Neutrophil (primary cell): ENCODE measurements at regions not wholly inside any gene's neighbourhood (a gene's known extent, or its start where the extent isn't known, plus 50 kb on each side); places are given as distances from the start of the nearest gene placed in this dataset.

Experiments
- H3K27ac ChIP-seq: fragments of 200-600 bp; sonication (generic); 2 replicates; pipeline ENCODE4 v1.5.1; 2016; ENCODE audit warnings: mild to moderate bottlenecking, moderate library complexity
- H3K27me3 ChIP-seq: fragments of 200-600 bp; sonication (generic); 2 replicates; pipeline ENCODE4 v1.6.0; 2016; ENCODE audit warnings: mild to moderate bottlenecking
- H3K36me3 ChIP-seq: fragments of 200-600 bp; sonication (generic); 2 replicates; pipeline ENCODE4 v1.5.1; 2017
- H3K4me1 ChIP-seq, 2 experiments: fragments of 200-600 bp in 1 of 2; sonication (generic) in 1 of 2; 1 replicate in 1 of 2; 2 replicates in 1 of 2; pipeline versions ENCODE4 v1.5.1 to v1.6.1; 2013 to 2016; ENCODE audit warnings: low read depth in 1 of 2, low read length in 1 of 2, mild to moderate bottlenecking in 1 of 2, moderate library complexity in 1 of 2; ENCODE audit not compliant: control insufficient read depth in 1 of 2, insufficient read depth in 1 of 2
- H3K4me3 ChIP-seq, 2 experiments: fragments of 200-600 bp in 1 of 2; sonication (generic) in 1 of 2; 1 replicate in 1 of 2; 2 replicates in 1 of 2; pipeline ENCODE4 v1.5.1; 2013 to 2016; ENCODE audit warnings: low read depth in 1 of 2, low read length in 1 of 2, mild to moderate bottlenecking in 1 of 2, moderate library complexity in 1 of 2
- H3K9me3 ChIP-seq: fragments of 200-600 bp; sonication (generic); 2 replicates; pipeline ENCODE4 v1.5.1; 2016
- CTCF ChIP-seq: fragments of 200-600 bp; sonication (generic); IDR thresholded peaks from 2 replicates; pipeline ENCODE4 v1.5.1; 2016; ENCODE audit warnings: antibody characterized with exemption

GRCh38 chr2:236814593-236814992, 245.0 kb downstream of the ACKR3 start:
- Histone ChIP-seq H3K9me3 (no peaks in the 10 kb centered on the region), H3K27me3 (peaks cover 26% of the 10 kb centered on the region), H3K4me1 (no peaks in the 10 kb centered on the region), H3K4me3 (no peak overlapping the region), H3K36me3 (no peaks in the 10 kb centered on the region), H3K27ac (no peak overlapping the region)
- TF ChIP-seq CTCF = no peak

- Histone ChIP-seq H3K4me1 (no peaks in the 10 kb centered on the region), H3K9me3 (no peaks in the 10 kb centered on the region), H3K27me3 (peaks cover 32% of the 10 kb centered on the region), H3K4me3 (no peak overlapping the region), H3K27ac (no peak overlapping the region), H3K36me3 (no peaks in the 10 kb centered on the region)
- no peak for TF ChIP-seq CTCF
Measured at GRCh38 chr2:236815746-236816145, 246.1 kb downstream of the ACKR3 start.

- Histone ChIP-seq H3K27me3 (peaks cover 32% of the 10 kb centered on the region), H3K4me3 (no peak overlapping the region), H3K27ac (no peak overlapping the region), H3K9me3 (no peaks in the 10 kb centered on the region), H3K4me1 (no peaks in the 10 kb centered on the region), H3K36me3 (no peaks in the 10 kb centered on the region)
- TF ChIP-seq CTCF = no peak
Measured at GRCh38 chr2:236816197-236817170, 246.9 kb downstream of the ACKR3 start.

GRCh38 chr2:236818281-236819045, 248.8 kb downstream of the ACKR3 start:
- Histone ChIP-seq H3K4me1 (no peaks in the 10 kb centered on the region), H3K36me3 (no peaks in the 10 kb centered on the region), H3K9me3 (no peaks in the 10 kb centered on the region), H3K27me3 (peaks cover 26% of the 10 kb centered on the region), H3K27ac (no peak overlapping the region), H3K4me3 (no peak overlapping the region)
- TF ChIP-seq CTCF = no peak

- H3K4me3 ChIP-seq = no peak overlapping the region
- H3K27ac ChIP-seq = no peak overlapping the region
- H3K9me3 ChIP-seq = no peaks in the 10 kb centered on the region
- H3K36me3 ChIP-seq = no peaks in the 10 kb centered on the region
- no peak for TF ChIP-seq CTCF
- H3K27me3 ChIP-seq = peaks cover 22% of the 10 kb centered on the region
- H3K4me1 ChIP-seq = no peaks in the 10 kb centered on the region
Measured at GRCh38 chr2:236819275-236820002, 249.8 kb downstream of the ACKR3 start.
